ENCODE measurements at regions not wholly inside any gene's neighbourhood (a gene's known extent, or its start where the extent isn't known, plus 50 kb on each side); places are given as distances from the start of the nearest gene placed in this dataset.
"Not testable (repeated sequence)": the region's sequence is repeated elsewhere in the genome, so short reads cannot be mapped to it uniquely, and the experiment has no call there.

- DNase-seq (ENCODE audit: low spot score) = no peak
Measured at GRCh38 chr16:87100306-87101058, 216.7 kb downstream of the C16orf95 start.

- DNase-seq (ENCODE audit: low spot score) = no peak
Measured at GRCh38 chr16:87101903-87102302, 215.3 kb downstream of the C16orf95 start.

GRCh38 chr16:87107201-87107600 is 210.0 kb downstream of the C16orf95 start:
- DNase-seq (ENCODE audit: low spot score) = no peak

GRCh38 chr16:87108278-87108677 is 208.9 kb downstream of the C16orf95 start:
- DNase-seq (ENCODE audit: low spot score) = no peak

- DNase-seq (ENCODE audit: low spot score) = no peak
Measured at GRCh38 chr16:87108941-87109340, 208.3 kb downstream of the C16orf95 start.

GRCh38 chr16:87114832-87115231 is 202.4 kb downstream of the C16orf95 start:
- DNase-seq (ENCODE audit: low spot score) = no peak

GRCh38 chr16:87115646-87116045 is 201.5 kb downstream of the C16orf95 start:
- DNase-seq (ENCODE audit: low spot score) = no peak

- DNase-seq (ENCODE audit: low spot score) = no peak
Measured at GRCh38 chr16:87117936-87118335, 199.3 kb downstream of the C16orf95 start.

GRCh38 chr16:87119168-87119567 is 198.0 kb downstream of the C16orf95 start:
- no peak for DNase-seq (ENCODE audit: low spot score)

- DNase-seq (ENCODE audit: low spot score) = no peak
Measured at GRCh38 chr16:87119748-87120147, 197.4 kb downstream of the C16orf95 start.

GRCh38 chr16:87121816-87122215 is 195.4 kb downstream of the C16orf95 start:
- no peak for DNase-seq (ENCODE audit: low spot score)

- no peak for DNase-seq (ENCODE audit: low spot score)
Measured at GRCh38 chr16:87123356-87124001, 193.7 kb downstream of the C16orf95 start.

GRCh38 chr16:87124405-87124804 is 192.8 kb downstream of the C16orf95 start:
- DNase-seq (ENCODE audit: low spot score) = not testable (repeated sequence)

- no peak for DNase-seq (ENCODE audit: low spot score)
Measured at GRCh38 chr16:87125206-87126155, 191.7 kb downstream of the C16orf95 start.

GRCh38 chr16:87126403-87127025 is 190.7 kb downstream of the C16orf95 start:
- DNase-seq (ENCODE audit: low spot score) = no peak

GRCh38 chr16:87127061-87127765 is 190.0 kb downstream of the C16orf95 start:
- no peak for DNase-seq (ENCODE audit: low spot score)

GRCh38 chr16:87127766-87128147 is 189.4 kb downstream of the C16orf95 start:
- no peak for DNase-seq (ENCODE audit: low spot score)

GRCh38 chr16:87129771-87130170 is 187.4 kb downstream of the C16orf95 start:
- DNase-seq (ENCODE audit: low spot score) = no peak

GRCh38 chr16:87131061-87131995 is 185.9 kb downstream of the C16orf95 start:
- no peak for DNase-seq (ENCODE audit: low spot score)

GRCh38 chr16:87131996-87132345 is 185.2 kb downstream of the C16orf95 start:
- no peak for DNase-seq (ENCODE audit: low spot score)

Data from LoVo (cell line).